ENCODE measurements at regions not wholly inside any gene's neighbourhood (a gene's known extent, or its start where the extent isn't known, plus 50 kb on each side); places are given as distances from the start of the nearest gene placed in this dataset.

DNA sequence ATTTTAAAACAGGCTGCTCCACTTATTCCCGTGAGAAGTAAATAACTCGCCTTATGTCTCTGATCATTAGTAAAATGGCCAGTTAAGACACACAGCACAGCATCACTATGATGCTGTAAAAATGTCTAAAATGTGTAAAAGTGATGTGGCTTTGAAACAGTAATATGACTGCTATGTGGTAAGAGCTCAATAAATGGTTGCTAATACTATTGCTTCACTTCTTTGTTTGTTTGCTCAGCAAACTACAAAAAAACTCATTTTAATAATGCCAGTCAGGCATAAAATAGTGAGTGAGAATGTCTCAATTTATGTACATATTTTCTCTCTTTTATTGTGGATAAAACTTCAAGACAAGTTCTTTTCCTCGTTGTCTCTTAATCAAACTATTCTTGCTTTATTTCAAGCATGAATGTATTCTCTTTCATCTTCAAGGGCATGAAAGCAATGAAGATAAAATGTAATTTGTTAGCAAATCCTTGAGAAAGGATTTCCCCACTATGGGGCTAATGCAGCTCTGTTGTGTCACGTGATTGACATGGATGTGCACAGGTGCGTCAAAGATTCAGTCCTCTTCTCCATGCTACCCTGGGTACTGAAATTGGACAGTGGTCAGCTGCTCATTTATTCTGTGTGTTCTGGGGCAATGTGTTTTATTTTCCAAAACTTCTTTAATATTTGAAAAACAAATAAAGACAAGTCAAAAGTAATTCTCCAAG lies 387.2 kb downstream of the TRIB2 start:
- DNase-seq, result no peak

DNA sequence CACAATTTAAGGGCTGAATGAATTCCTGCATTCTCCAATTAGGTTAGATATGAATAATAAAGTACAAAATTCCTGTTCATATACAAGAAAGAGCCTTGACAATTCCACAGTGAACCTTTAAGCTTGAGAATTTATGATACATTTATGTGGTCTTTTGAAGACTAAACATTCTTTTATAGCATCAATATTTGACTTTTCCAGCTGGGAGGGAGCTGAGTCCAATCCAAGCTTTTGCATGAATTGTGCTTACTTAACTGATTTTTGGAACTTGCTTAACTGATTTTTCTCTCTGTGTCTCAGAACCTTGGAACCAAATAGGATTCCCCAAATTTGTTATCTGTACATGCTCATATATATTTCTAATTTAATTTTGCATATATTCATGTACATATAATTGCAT lies 388.0 kb downstream of the TRIB2 start:
- no peak for DNase-seq

DNA sequence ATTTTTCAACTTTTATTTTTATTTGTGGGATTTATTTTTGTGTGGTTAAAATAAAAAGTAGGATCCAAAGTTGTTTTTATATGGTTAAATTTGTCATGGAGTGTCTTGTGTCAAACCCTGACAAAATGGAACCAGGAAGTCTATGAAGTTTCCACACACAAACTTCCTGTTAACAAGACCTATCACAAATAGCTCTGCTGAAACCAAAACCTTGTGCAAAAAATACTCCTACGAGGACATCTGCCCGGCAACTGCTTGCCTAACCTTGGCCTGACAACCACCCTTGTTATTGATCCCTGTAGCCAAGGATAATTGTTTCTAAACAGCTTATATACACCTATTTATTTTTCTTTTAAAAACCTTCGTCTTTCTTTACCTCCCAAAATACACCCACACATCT lies 389.6 kb downstream of the TRIB2 start:
- DNase-seq, result no peak

DNA sequence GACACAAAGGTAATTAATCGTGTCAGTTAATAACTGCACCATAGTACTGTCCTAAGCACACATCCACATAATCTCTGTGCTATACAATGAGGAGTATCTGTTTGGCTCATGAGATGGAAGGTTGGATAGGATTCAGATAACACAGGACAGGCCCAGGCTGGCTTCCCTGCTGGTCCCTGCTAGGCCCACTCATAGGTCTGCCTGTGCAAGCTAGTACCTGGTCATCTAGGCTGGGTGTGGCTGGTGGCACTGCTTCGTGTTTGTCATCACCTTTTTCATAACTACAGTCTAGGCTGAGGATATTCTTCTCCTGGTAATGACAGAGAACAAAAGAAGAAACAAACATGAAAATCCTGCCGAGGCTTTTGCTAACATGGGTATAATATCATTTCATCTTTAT lies 392.8 kb downstream of the TRIB2 start:
- no peak for DNase-seq

DNA sequence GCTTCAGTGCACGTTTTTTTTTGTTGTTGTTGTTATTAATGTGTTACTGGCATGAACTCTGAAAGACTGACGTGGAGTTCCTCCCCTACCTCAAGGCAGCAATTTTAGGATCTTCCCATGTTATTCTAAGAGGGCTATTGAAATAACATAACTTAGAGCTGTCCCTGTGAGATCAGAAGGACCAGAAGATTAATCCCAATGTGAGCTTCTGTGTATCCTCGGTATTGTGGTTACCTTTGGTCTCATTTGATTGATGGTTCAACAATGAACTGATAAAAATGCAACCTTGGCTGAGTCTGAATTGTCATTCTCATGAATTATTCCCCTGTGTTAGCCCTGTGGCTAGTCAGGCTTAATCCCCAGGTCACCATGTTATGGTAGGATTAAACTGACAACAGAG lies 394.1 kb downstream of the TRIB2 start:
- DNase-seq, result no peak

DNA sequence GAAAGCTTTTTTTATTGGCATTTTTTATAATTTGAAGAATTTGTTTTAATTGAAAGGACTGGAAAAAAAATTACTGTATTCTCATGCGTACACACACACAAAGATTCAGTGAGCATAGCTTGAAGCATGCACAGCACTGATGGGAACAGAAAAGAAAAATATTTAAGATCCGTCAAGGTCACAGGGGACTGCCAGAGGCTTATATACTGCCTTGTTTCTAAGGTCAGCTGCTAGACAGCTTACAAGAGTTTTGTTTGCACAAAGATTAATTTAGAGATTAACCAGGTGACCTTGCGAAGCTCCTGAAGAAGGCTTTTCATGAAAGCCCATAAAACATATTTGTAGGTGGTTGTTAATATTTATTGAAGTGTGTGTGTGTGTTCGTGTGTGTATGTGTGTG lies 396.3 kb downstream of the TRIB2 start:
- DNase-seq, result no peak

DNA sequence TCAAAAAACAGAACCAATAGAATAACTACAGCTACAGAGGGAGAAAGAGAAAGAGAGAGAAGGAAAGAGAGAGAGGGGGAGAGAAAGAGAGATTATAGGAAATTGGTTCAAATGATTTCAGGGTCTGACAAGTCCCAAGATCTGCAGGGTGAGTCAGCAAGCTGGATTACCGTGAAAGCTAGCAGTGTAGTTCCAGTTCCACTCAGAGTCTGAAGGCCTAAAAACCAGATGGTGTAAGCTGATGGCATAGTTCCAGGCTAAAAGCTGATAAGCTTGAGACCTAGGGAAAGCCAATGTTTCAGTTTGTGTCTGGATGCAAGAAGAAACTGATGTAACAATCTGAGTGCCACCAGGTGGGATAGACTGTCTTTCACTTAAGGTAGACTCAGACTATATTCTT lies 397.7 kb downstream of the TRIB2 start:
- no peak for DNase-seq

DNA sequence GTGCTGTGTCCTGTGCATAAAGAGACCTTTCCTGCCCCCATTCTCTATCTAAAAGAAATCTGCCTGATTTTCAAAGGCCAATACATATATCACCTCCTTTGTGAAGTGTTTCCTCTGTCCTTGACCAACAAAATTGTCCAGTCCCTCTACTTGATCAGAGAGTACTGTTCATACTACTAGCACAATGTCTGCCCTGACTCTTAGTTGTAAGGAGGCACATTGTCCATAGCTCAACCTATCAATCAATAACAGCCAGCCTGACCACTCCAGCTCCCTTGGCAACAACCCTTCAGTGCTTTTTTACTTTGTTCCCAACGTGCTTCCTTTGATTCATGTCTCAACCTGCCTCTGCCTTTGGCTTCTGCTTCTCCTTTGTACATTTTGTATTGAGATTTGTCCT lies 398.9 kb downstream of the TRIB2 start:
- no peak for DNase-seq

DNA sequence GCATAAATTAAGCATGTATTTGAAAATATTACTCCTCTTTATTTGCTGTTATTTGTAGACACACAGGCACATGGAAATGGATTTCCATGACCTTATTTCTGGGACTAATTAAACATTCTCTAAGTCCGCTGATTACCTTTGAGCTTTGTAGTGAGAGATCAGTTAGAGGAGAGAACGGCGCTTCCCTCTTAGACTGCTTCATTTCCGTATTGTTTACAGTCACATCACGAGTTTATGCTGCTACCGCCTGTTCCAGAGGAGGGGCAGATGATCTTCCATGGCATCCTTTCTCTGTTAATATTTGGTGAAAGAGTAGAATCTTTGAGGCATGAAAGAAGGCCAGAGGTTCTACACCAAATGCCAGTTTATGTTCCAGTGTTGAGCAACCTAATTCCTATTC lies 404.4 kb downstream of the TRIB2 start:
- no peak for DNase-seq

DNA sequence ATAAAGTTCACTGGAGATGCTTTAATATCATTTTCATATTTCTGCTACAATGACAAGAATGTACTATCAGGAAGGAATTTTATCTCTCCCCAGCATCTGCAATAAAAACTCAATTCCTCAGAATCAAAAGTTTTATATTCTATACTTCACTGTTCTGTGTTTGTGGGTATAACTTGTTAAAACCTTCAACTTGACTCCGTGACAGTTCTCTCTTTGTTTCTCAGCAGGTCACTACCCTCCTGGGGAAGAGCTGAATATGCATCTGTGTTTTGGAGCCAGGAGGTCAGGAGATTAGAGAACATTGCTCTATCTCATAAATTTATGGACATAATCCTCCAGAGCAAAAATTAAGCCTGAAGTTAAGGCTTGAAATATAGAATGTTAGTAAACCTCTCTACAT lies 411.4 kb downstream of the TRIB2 start:
- DNase-seq, result no peak

DNA sequence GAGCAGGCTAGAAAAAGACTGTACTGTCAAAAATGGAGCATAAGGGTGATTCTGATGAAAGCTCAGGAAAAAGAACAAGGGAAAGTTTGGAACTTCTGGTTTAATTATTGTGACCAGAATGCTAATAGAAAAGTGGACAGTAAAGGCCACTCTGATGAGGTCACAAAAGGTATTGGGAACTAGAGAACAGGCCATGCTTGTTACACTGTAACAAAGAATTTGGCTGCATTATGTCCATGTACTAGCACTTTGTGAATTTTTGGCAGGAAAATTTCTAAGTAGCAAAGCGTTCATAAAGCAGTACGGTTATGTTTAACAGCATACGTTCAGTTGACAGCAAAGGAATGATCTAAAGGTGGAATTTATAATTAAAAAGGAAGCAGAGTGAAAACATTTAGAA lies 418.6 kb downstream of the TRIB2 start:
- no peak for DNase-seq

DNA sequence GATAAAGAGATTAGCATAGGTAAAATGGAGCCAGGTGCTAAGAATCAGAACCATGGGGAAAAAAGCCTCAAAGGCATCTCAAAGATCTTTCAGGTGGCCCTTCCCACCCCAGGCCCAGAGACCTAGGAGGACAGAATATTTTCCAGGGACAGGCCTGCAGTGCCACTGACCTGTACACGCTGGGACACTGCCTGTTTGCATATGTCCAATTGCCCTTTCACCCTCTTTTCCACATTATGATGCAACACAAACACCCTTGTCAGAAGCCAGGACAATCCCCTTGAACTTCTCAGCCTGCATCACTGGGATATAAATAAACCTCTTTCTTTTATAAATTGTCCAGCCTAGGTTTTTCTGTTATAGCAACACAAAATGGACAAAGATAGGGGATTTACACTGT lies 419.1 kb downstream of the TRIB2 start:
- no peak for DNase-seq

DNA sequence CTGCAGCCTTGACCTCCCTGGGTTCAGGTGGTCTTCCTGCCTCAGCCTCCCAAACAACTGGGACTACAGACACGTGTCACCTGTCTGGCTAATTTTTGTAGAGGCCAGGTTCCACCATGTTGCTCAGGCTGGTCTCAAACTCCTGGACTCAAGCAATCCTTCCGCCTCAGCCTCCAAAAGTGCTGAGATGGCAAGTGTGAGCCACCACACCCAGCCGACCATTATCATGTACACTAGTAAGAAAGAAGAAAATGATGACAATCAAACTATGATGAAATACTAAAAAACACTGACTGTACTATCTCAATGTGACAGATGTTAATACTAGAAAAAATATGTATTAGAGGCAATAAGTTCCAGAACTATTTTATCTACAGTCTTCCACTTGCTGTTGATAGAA lies 420.9 kb downstream of the TRIB2 start:
- no peak for DNase-seq

DNA sequence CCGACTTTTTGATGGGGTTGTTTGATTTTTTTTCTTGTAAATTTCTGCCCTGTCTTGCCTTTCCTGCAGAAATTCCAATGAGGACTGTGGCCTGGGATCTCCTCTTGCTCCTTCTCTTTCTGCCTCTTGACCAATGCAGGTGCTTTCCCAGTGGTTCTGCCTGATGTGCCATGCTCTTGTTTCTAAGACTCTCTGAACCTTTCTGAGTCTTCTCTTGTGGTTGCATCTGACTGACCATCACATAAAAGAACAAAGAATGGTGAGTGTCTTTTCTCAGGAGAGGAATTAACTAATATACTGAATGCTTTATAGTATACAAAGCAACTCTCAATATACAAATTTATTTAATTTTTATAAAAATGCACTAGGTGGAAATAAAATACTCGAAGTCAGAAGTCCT lies 424.6 kb downstream of the TRIB2 start:
- no peak for DNase-seq

DNA sequence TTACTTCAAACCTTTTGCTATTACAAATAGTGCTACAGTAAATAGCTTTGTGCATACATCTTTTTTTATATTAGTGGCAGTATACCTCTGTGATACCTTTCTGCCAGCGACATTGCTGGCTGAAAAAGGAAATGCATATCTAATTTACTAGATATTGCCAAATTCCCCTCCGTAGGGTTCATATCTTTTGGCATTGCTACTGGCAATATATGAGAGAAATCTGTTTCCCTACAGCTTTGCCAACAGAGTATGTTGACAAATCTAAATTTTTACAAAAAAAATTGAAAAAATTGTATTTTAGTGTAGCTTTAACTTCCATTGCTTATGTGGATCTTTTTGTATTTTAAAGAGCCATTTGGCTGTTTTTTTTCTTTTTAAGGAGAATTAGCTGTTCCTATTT lies 426.7 kb downstream of the TRIB2 start:
- DNase-seq, result no peak

DNA sequence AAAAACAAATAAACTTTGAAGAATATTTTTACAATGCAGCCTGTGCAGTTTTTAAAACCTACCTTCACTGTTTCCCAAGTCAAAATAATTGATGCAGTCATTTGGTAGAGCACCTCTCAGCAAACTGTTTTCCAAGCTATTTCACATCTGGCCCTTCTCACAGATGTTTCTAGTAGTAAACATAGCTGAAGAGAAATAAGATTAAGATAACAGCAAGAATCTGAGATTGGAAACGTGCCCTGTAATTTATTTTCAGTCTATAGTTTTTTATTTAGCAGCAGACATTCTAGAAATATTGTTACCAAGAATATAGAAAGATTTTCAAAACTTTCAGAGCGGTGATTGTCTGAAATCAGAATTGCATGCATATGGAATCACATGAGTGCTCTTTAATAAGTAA lies 440.2 kb downstream of the TRIB2 start:
- DNase-seq, result no peak

DNA sequence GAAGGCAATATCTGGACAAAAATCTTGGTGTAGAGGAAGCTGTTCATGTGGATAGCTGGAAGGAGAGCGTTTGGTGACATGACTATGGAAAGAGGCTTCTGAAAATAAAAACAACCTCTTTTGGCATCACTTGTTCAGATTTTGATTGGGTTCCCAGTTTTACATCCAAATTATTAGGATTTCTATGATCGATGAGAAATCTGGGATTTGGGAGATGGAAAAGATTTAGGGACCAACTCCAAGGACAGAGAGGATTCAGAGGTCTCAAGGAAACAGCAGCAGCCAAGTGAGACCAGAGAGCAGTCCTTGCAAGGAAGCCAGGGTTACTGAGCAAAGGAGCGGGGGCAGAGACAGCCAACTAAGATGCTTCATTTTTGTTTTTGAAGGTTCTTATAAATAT lies 441.7 kb downstream of the TRIB2 start:
- no peak for DNase-seq

DNA sequence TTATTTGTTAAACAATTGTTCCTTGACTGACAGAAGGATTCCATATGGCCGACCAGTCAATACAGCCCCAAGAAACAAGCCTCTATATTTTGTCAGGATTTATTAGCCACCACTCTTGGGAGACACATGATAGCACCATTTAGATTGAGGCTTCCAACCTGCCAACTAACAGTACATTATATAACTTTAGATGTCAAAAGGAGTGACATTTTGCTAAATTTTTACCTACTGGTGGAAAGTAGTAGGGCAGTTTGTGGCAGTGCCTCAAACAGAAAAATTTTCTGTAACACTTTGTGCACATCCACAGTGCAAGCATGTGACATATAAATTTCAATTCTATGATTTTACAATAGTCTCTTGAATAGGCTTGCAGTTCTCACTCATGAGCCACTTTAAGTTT lies 464.0 kb downstream of the TRIB2 start:
- no peak for DNase-seq

DNA sequence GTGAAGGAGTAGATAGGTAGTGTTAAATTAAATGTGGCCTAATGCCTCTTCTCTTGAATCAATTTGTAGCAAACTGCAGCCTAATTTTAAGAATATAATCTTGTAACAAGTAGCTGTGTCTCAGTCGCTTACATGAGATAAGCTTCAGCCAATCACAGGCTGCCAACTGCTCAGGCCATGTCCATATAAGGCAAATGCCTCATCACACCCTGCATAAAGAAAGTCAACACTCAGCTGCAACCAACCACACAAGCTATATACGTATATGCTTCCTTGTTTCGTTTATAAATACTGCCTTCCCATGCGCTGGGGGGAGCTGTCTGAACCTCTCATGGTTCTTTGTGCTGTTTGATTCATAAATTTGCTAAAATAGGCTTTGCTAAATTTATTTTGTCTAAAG lies 476.3 kb downstream of the TRIB2 start:
- DNase-seq, result peak in 1 of 2 experiments; percentile 27

DNA sequence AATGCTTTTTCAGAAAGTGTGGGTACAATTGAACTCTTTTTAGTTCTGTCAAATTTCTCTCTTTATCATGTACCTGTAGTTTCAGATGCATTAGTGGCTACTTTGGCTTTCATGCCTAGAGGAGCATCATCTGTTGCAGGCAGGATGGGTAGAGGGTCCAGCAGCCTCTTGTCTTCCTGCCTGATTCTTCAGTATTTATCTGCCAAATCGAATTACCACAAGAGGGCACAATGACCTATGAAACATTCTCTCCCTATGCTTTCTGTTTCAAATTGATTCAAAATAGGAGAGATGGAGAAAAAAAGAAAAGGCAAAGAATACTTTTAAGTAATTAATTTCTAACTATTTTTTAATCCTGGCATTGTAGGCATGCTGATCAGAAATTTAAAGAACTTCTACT lies 477.2 kb downstream of the TRIB2 start:
- DNase-seq, result peak; percentile 25 to 63

DNA sequence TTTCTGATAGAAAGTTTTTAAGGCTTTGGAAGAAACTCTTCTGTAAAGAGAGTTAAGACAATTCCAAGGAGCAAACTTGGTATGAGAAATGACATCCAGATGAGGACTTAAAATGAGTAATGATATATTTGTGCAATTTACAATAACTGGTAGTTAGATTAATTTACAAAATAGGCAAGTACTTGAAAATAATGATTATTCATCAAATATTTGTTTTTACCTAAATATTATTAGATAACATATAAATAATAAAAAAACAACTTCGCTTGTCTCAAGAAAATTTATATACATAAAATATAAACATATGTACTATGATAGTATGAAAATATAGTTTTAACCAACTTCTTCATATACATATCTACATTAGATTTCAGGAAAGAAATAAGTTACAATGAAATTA lies 478.5 kb downstream of the TRIB2 start:
- DNase-seq, result no peak

DNA sequence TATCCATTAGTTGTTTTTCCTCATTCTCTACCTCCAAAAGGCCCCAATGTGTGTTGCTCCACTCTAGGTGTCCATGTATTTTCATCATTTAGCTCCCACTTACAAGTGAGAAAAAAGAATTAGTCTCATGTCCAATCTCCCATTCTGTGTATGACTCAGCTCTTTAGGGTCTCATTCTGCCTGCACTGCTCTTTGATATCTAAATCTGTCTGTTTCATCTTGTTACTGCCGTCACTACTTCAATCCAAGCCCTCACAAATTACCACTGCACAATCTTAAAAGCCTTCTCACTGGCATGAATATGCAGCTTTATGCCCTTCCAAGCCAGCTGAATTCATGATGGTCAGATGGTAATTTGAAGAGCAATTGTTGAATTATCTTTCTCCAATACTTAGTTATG lies 480.5 kb downstream of the TRIB2 start:
- DNase-seq, result no peak

DNA sequence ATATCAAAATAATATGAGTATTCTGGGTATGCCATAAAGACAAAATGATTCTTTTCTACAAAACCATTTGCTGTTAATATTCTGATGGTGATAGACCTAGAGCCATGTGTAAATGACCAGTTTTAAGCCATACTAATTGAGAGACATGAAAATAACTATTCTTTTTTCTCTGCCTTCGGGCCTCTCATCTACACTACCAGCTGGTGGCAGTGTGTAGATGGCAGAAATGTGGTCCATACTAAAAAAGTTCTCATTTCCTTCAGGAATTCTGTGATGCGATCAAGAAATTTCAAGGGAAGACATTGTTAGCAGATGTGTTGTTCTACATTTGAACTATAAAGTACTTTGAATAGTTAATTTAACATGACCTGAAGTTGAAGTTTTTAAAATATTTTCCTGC lies 485.2 kb downstream of the TRIB2 start:
- peak in 1 of 2 experiments; percentile 39 for DNase-seq

DNA sequence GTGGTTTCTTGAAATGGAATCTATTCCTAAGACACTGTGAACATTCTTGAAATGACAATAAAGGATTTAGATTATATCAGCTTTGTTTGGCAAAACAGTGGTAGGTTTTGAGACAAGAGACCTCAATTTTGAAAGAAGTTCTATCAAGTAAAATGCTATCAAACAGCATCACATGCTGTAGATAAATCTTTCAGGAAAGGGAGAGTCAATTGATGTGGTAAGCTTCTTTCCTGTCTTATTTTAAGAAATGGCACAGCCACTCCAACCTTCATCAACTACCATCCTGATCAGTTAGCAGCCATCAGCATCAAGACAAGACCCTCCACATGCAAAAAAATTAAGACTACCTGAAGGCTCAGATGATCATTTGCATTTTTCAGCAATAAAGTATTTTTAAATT lies 495.4 kb downstream of the TRIB2 start:
- no peak for DNase-seq

DNA sequence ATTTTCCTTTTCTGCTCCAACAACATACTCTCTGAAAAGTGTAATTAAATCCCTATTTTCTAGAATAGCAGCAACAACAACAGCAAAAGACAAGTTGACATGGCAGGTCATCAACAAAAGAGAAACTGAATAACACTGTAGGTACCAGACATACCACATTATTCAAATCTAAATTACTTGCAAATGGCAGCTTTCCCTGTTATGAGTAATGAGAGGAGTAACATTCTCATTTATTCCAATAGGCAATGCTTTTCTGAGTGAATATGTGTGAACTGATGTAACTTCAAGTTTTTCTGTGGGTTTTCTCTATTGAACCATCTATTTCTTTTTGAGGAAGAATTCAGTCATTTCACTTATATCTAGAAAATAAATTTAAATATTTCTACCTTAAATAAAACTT lies 501.5 kb downstream of the TRIB2 start:
- DNase-seq, result no peak

DNA sequence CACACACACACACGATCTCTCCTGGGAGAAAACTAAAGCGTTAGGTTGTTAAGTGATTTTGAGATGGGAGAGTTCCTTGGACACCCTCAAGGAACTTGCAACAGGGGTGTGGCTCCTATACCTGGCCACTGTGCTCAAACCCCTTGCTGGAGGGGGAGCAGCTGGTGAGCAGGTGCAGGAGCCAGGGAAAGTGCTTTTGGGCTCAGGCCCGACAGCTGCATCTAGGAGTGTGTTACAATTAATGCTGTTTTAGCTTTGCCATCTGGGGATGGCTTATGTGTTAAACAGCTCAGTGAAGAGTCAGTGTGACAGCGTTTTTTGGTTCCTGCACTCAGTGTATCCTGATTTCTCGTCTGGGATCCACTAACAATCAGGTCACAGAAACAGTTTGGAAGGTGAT lies 510.8 kb downstream of the TRIB2 start:
- peak; percentile 53 to 86 for DNase-seq

Data from NCI-H2081 (cell line).